ENCODE measurements at regions not wholly inside any gene's neighbourhood (a gene's known extent, or its start where the extent isn't known, plus 50 kb on each side); places are given as distances from the start of the nearest gene placed in this dataset.

- Histone ChIP-seq H2BK5ac (ENCODE audit: low read depth, low read length) (no peak overlapping the region), H2BK15ac (ENCODE audit: low read length) (no peak overlapping the region), H2BK120ac (replicated peaks; ENCODE audit: low read depth, low read length) (no peak overlapping the region), H3K36me3 (ENCODE audit: control insufficient read depth in 2 of 4, insufficient read depth in 4 of 4, low read length in 3 of 4) (no peaks in the 10 kb centered on the region), H2AFZ (ENCODE audit: low read length) (no peak overlapping the region), H3K23ac (ENCODE audit: insufficient read length) (no peak overlapping the region), H3K14ac (ENCODE audit: insufficient read length) (no peak overlapping the region), H3K4ac (replicated peaks; ENCODE audit: insufficient read length, low read depth, low read length) (no peak overlapping the region), H3K4me1 (replicated peaks in 1 of 4; ENCODE audit: control insufficient read depth in 3 of 4, insufficient read depth in 4 of 4, low read length in 3 of 4) (peaks cover 0 to 3% (median 0%) of the 10 kb centered on the region in 4 experiments; a peak in 2 of 7 replicates), H2AK5ac (ENCODE audit: low read depth, low read length) (no peak overlapping the region), H3K4me2 (ENCODE audit: insufficient read depth in 1 of 2, low read depth in 2 of 2, low read length in 2 of 2) (no peak overlapping the region), H3K9ac (replicated peaks in 1 of 4; ENCODE audit: extremely low read depth in 1 of 4, low read depth in 3 of 4, low read length in 3 of 4) (no peak overlapping the region), H4K8ac (ENCODE audit: extremely low read depth, insufficient read depth, low read length) (no peak overlapping the region), H4K91ac (replicated peaks; ENCODE audit: insufficient read length, low read length) (no peak overlapping the region), H3K27ac (ENCODE audit: low read depth, low read length) (no peak overlapping the region), H3K23me2 (ENCODE audit: low read depth, low read length) (no peaks in the 10 kb centered on the region), H3K79me2 (ENCODE audit: control insufficient read depth in 1 of 2, insufficient read depth in 2 of 2, low read length in 2 of 2) (no peaks in the 10 kb centered on the region), H3K9me3 (ENCODE audit: insufficient read depth in 2 of 2, low read depth in 1 of 2, low read length in 1 of 2) (no peaks in the 10 kb centered on the region), H2BK12ac (ENCODE audit: low read depth, low read length) (no peak overlapping the region), H4K5ac (ENCODE audit: insufficient read length, low read depth, low read length) (no peak overlapping the region), H3K18ac (ENCODE audit: extremely low read depth, low read length) (no peak overlapping the region), H3K4me3 (ENCODE audit: extremely low read depth in 1 of 4, insufficient read depth in 2 of 4, low read depth in 3 of 4, low read length in 4 of 4) (no peak overlapping the region), H2BK20ac (ENCODE audit: low read length) (no peak overlapping the region), H3K27me3 (replicated peaks in 1 of 4; ENCODE audit: control insufficient read depth in 3 of 4, extremely low read depth in 1 of 4, insufficient read depth in 3 of 4, low read length in 3 of 4) (no peaks in the 10 kb centered on the region), H3K56ac (replicated peaks; ENCODE audit: insufficient read length, low read depth, low read length) (no peak overlapping the region), H4K20me1 (replicated peaks in 1 of 2; ENCODE audit: control insufficient read depth in 1 of 2, insufficient read depth in 2 of 2, low read length in 2 of 2) (no peaks in the 10 kb centered on the region), H3K79me1 (ENCODE audit: low read depth, low read length) (no peaks in the 10 kb centered on the region)
- no peak for DNase-seq (ENCODE audit: low read depth in 1 of 2, low spot score in 2 of 2)
- no peak for FAIRE-seq
- POLR2A ChIA-PET (ENCODE audit: partially characterized antibody) = interaction anchor here (0.7 kb wide), 1 partner anchor 14 kb away, joined by 3 read pairs; no protein-coding TSS in a partner anchor
- 90% methylated on average over 4 of the region's 4 CpGs; no CpG with 5 or more reads in 1 of the 2 experiments for WGBS, 2 experiments (ENCODE audit: extremely low coverage in 1 of 2, insufficient coverage in 1 of 2, insufficient read length in 1 of 2, insufficient replicate concordance in 2 of 2, low coverage in 1 of 2, low lambda C conversion rate in 2 of 2, missing lambda C conversion rate in 1 of 2)
- CTCF ChIA-PET (ENCODE audit: partially characterized antibody) = interaction anchor here (0.7 to 1.3 kb wide), 3 partner anchors 8 to 125 kb away, joined by 3 to 4 read pairs (median 3); no protein-coding TSS in a partner anchor
- no peak for TF ChIP-seq MAFK (IDR thresholded peaks at IDR 0.05; ENCODE audit: low read depth, low read length)
- no peak for TF ChIP-seq MAX (IDR thresholded peaks at IDR 0.05)
- TF ChIP-seq SP2 (IDR thresholded peaks at IDR 0.05; ENCODE audit: low read length) = no peak
- no peak for TF ChIP-seq CTCF (IDR thresholded peaks at IDR 0.05; ENCODE audit: control extremely low read depth in 1 of 3, insufficient read depth in 1 of 3, low read depth in 1 of 3, low read length in 3 of 3)
- no peak for TF ChIP-seq TCF12 (IDR thresholded peaks at IDR 0.05; ENCODE audit: low read depth, low read length)
- TF ChIP-seq PHF8 (conservative IDR thresholded peaks at IDR 0.05; ENCODE audit: low read depth, low read length) = no peak
- TF ChIP-seq TAF7 (optimal IDR thresholded peaks at IDR 0.05; ENCODE audit: borderline replicate concordance, low read depth, low read length) = no peak
- no peak for TF ChIP-seq KDM4A (IDR thresholded peaks at IDR 0.05; ENCODE audit: low read depth, low read length, severe bottlenecking)
- TF ChIP-seq ASH2L (IDR thresholded peaks at IDR 0.05; ENCODE audit: low read length) = no peak
- no peak for TF ChIP-seq SIN3A (conservative IDR thresholded peaks at IDR 0.05 in 1 of 2, IDR thresholded peaks at IDR 0.05 in 1 of 2; ENCODE audit: low read depth in 1 of 2, low read length in 2 of 2)
- no peak for TF ChIP-seq EP300 (IDR thresholded peaks at IDR 0.05; ENCODE audit: borderline replicate concordance in 1 of 2, low read depth in 2 of 2, low read length in 2 of 2)
Measured at GRCh38 chr6:148617530-148617929, 129.3 kb upstream of the UST start.

Data from H1 (cell line).